WTC11 (cell line): ENCODE measurements at regions not wholly inside any gene's neighbourhood (a gene's known extent, or its start where the extent isn't known, plus 50 kb on each side); places are given as distances from the start of the nearest gene placed in this dataset.

Experiments used
- TEAD4 ChIP-seq: sonication (generic); formaldehyde crosslinking; IDR thresholded peaks from 2 replicates; pipeline ENCODE4 v1.8.0; 2022; ENCODE audit warnings: mild to moderate bottlenecking, missing genetic modification reagents
- ZNF263 ChIP-seq: sonication (generic); formaldehyde crosslinking; IDR thresholded peaks from 2 replicates; pipeline ENCODE4 v1.8.1; 2022; ENCODE audit warnings: low read depth, mild to moderate bottlenecking, moderate library complexity, missing genetic modification reagents
- TF ChIP-seq, protein P1 (sequence below): fragments of 200-600 bp; IDR thresholded peaks from 2 replicates; pipeline ENCODE4 v1.8.0; 2022; ENCODE audit warnings: antibody characterized with exemption
- TF ChIP-seq, protein P2 (sequence below): fragments of 250-450 bp; sonication (Bioruptor Pico); IDR thresholded peaks from 2 replicates; pipeline ENCODE4 v1.9.0; 2021; ENCODE audit warnings: mild to moderate bottlenecking, borderline replicate concordance
- TF ChIP-seq, protein P3 (sequence below): sonication (generic); formaldehyde crosslinking; IDR thresholded peaks from 2 replicates; pipeline ENCODE4 v1.8.1; 2022; ENCODE audit warnings: low read depth, mild to moderate bottlenecking, moderate library complexity, missing genetic modification reagents, borderline replicate concordance
- TF ChIP-seq, protein P4 (sequence below): sonication (generic); formaldehyde crosslinking; IDR thresholded peaks from 2 replicates; pipeline ENCODE4 v1.8.1; 2022; ENCODE audit warnings: low read depth, missing genetic modification reagents, borderline replicate concordance

DNA sequence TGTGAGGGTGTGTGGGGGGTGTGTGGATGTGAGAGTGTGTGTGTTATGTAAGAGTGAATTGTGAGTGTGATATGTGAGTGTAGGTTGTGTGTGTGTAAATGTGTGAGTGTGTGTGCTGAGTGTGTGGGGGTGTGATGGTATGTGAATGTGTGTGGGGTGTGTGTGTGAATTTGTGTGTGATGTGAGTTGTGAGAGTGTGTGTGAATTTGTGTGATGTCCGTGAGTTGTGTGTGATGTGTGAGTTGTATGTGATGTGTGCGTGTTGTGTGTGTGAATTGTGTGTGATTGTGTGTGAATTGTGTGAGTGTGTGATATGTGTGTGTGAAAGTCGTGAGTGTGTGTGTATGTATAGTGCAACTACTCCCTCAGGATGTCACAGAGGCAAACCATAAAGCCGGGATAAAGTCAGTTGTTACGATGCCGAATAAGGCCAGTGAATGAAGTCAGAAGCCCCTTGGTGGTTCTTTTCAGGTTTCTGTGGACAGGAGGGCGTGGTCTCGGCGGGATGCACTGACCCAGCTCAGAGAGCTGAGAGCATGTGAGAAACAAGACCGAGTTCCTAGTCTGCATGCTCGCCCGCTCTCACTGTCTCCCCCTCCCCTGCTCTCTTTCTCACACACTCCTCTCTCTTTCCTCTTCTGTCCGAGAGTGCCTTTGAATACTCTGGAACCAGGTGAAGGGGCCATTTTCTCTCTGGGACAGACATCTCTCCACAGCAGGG lies 71.8 kb upstream of the MAX start:
- TF ChIP-seq, protein P1, sequence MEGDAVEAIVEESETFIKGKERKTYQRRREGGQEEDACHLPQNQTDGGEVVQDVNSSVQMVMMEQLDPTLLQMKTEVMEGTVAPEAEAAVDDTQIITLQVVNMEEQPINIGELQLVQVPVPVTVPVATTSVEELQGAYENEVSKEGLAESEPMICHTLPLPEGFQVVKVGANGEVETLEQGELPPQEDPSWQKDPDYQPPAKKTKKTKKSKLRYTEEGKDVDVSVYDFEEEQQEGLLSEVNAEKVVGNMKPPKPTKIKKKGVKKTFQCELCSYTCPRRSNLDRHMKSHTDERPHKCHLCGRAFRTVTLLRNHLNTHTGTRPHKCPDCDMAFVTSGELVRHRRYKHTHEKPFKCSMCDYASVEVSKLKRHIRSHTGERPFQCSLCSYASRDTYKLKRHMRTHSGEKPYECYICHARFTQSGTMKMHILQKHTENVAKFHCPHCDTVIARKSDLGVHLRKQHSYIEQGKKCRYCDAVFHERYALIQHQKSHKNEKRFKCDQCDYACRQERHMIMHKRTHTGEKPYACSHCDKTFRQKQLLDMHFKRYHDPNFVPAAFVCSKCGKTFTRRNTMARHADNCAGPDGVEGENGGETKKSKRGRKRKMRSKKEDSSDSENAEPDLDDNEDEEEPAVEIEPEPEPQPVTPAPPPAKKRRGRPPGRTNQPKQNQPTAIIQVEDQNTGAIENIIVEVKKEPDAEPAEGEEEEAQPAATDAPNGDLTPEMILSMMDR: no peak
- TF ChIP-seq TEAD4 (CRISPR knock-in tag): no peak
- TF ChIP-seq, protein P2, sequence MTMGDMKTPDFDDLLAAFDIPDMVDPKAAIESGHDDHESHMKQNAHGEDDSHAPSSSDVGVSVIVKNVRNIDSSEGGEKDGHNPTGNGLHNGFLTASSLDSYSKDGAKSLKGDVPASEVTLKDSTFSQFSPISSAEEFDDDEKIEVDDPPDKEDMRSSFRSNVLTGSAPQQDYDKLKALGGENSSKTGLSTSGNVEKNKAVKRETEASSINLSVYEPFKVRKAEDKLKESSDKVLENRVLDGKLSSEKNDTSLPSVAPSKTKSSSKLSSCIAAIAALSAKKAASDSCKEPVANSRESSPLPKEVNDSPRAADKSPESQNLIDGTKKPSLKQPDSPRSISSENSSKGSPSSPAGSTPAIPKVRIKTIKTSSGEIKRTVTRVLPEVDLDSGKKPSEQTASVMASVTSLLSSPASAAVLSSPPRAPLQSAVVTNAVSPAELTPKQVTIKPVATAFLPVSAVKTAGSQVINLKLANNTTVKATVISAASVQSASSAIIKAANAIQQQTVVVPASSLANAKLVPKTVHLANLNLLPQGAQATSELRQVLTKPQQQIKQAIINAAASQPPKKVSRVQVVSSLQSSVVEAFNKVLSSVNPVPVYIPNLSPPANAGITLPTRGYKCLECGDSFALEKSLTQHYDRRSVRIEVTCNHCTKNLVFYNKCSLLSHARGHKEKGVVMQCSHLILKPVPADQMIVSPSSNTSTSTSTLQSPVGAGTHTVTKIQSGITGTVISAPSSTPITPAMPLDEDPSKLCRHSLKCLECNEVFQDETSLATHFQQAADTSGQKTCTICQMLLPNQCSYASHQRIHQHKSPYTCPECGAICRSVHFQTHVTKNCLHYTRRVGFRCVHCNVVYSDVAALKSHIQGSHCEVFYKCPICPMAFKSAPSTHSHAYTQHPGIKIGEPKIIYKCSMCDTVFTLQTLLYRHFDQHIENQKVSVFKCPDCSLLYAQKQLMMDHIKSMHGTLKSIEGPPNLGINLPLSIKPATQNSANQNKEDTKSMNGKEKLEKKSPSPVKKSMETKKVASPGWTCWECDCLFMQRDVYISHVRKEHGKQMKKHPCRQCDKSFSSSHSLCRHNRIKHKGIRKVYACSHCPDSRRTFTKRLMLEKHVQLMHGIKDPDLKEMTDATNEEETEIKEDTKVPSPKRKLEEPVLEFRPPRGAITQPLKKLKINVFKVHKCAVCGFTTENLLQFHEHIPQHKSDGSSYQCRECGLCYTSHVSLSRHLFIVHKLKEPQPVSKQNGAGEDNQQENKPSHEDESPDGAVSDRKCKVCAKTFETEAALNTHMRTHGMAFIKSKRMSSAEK: no peak
- TF ChIP-seq, protein P3, sequence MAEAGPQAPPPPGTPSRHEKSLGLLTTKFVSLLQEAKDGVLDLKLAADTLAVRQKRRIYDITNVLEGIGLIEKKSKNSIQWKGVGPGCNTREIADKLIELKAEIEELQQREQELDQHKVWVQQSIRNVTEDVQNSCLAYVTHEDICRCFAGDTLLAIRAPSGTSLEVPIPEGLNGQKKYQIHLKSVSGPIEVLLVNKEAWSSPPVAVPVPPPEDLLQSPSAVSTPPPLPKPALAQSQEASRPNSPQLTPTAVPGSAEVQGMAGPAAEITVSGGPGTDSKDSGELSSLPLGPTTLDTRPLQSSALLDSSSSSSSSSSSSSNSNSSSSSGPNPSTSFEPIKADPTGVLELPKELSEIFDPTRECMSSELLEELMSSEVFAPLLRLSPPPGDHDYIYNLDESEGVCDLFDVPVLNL: no peak
- no peak for TF ChIP-seq ZNF263 (CRISPR knock-in tag)
- TF ChIP-seq, protein P4, sequence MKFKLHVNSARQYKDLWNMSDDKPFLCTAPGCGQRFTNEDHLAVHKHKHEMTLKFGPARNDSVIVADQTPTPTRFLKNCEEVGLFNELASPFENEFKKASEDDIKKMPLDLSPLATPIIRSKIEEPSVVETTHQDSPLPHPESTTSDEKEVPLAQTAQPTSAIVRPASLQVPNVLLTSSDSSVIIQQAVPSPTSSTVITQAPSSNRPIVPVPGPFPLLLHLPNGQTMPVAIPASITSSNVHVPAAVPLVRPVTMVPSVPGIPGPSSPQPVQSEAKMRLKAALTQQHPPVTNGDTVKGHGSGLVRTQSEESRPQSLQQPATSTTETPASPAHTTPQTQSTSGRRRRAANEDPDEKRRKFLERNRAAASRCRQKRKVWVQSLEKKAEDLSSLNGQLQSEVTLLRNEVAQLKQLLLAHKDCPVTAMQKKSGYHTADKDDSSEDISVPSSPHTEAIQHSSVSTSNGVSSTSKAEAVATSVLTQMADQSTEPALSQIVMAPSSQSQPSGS: no peak
